ENCODE measurements at regions not wholly inside any gene's neighbourhood (a gene's known extent, or its start where the extent isn't known, plus 50 kb on each side); places are given as distances from the start of the nearest gene placed in this dataset.

DNA sequence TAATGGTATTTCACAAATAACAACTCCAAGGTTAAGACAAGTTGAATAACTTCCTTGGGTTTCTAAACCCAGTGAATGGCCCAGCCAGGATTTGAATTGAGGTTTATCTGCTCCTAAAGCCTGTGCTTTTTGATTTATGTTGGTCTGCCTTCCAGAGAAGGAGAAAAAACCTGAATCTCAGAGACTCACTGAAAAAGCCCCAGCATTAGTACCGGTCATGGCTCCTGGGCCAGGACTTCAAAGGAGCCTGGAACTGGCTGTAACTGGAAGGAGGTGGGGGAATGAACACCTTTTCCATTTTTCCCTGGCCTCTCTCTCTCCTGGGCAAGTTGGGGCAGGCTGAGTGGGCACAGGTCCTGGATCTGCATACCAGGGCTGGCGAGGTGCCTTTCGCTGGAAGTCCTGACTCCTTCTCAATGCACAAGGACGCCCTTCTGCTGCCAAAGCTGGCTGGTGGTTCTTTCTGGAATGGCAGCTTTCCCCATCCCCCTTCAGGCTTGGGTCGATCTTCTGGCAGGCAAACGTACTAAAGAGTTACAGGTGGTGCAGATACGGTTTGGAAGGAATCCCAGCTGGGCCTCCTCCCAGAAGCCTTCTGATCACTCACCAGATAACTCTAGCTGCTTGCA, 268.2 kb downstream of the PTEN start:
- DNase-seq: no peak

DNA sequence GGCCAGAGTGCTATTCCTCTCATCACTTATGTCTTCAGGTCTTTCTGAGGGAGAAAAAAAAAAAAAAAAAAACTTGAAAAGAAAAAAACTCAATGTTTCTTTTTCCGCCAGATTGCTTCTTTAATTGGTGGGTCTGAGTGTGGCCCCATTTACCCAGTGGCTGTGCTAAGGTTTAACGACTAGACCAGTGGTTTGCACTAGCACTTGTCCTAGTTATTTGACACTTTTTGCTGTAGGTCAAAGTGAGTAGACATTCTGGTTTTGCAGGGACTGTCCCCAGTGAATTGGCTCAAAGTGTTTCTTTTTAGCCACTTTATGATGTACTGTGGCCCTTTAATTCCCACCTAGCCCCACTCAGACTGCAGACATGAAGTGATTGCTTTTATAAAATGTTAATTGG, 273.3 kb downstream of the PTEN start:
- no peak for DNase-seq

DNA sequence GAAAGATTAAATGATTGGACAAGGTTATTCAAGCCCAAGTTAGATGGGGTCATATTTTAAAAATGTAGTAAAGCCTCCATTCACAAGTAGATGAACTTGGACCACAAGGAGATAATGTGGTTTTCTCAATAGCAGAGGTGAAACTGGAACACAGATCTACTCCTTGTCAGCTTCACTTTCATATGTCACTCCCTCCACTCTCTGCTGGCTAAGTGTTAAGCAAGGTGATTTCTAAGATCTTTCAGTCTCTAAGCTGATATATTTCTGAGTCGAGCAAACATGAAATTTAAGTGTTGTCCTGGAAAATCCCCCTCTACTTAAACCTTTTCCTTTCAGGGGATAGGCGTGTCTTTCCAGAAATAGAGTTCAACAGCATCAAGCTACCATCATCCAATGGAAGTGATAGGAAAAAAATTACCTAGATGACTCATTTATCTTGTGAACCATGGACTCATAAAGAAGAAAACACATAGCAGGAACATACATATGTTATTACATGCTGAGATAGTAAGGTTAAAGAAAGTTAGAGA, 275.0 kb downstream of the PTEN start:
- DNase-seq: no peak

DNA sequence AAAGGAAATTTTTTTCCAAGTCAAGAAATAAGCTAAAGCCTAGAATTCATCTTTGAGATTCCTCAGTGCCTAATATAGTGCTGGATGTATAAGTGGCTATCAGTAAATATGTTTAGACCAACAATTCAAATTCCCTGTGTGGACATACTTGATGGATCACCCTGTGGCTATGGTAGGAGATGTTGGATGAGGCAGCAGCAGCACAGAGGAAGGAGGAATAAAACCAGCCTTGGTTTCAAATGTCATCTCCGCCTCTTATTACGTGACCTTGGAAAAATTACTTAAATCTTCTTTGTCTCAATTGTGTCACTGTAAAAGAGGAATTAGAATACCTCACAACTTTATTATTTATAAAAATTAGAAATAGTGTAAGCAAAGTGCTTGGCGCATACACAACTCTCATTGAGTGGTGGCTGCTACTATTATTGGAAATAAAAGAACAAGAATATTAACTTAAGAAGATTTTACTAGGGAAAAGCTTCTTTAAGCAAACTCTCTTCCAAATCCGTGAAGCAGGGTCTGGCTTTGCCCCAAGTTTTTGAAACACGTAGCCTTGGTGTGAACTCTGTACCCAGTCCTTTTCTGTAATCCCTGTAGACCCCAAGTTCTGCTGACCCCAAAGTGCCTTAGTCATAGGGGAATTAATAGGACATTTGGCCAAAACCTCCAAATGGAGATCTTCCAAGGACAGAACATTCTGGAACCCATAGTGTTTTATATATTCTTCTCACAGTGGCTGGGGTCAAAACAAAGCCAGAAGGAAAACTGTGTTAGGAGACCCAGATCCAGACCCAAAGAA, 283.8 kb downstream of the PTEN start:
- no peak for DNase-seq

DNA sequence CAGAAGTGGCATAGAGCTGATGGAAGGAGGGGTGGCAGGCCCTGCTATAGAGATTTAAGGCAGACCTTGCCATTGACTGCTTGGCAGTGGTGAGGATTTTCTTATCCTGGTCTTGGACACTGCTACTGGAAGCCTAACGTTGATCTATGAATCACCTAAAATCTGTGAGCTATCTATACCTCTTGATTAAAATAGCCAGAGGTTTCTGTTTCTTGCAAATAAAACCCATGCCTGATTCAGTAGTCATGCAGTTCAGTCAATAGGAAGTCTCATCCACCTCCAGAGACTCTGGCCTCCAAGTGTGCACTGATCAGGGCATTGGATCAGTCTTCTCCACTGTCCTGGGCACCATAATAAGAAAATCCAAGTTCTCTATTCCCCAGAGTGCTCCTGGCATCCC, 286.5 kb downstream of the PTEN start:
- no peak for DNase-seq

DNA sequence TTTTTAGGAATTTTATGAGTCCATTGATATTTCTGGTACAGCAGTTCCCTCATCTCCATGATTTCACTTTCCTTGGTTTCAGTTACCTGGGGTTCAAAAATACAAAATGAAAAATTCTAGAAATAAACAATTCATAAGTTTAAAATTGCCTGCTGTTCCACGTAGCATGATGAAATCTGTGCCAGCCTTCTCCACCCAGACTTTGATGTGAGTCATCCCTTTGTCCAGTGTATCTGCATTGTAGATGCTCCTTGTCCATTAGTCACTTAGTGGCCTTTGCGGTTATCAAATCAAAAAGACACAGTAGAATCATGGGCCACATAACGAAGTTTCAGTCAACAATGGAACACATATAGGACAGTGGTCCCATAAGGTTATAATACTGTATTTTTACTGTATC, 286.9 kb downstream of the PTEN start:
- DNase-seq: no peak

DNA sequence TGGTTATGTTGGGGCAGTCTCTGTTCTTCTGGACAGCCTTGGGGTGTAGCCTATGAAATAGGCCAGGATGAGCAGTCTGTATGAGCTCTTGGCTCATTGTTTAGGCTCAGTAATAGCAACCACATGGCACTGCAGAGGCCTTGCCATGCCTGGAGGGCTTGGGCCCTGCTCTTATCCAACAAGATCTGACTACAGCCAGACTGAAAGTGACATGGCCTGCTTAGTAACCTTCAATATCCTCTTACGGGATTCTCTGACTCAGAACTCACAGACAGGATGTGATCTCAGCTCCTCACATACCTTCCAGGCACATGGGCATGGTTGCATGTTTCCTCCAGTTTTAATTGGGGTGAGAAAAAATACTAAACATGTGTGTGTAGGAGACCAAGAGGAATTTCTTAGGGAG, 289.3 kb downstream of the PTEN start:
- peak; percentile 31 for DNase-seq

DNA sequence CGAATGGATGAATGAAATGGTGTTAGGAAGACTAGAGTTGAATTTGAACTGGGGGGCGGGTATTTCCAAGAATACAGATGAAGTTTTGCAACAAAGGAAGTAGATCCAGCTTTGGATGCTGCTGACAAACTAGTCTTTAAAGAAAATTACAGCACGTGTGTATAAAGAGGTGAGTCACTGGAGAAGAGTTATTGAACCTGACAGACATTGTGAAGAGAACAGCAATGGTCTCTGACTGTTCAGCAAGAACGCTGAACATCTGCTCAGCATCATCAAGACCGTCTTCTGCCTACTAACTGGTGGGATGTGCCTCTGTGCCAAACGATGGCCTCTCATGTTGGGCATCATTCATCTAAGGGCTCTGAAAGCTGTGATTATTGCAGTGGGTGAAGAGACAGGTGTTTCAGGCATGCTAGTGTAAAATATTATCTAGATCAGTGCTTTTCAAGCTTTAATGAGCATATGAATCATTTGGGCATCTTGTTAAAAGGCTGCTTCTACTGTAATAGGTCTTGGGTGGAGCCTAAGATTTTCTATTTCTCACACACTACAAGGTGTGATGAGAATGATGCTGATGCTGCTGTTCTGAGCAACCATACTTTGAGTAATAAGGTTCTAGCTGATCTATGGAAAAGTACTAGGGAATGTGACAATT, 291.3 kb downstream of the PTEN start:
- DNase-seq: no peak

DNA sequence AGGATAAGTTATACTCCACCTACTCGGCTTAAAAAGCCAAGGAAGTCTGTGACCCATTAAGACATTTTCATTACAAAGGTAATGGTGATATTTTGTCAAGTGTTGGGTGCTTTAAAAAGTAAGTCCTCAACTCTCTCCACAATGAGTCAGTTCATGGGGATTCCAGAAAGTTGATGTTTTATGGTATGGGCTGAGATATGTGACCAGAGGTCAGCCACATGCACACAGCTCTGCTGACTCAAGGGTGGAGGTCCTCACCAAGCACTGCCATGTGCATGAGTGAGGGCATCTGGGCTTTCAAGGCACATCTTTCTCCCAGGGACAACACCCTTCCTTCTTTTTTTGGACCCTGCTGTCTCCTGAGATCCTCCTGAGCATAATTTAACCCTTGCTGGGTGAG, 292.9 kb downstream of the PTEN start:
- no peak for DNase-seq

DNA sequence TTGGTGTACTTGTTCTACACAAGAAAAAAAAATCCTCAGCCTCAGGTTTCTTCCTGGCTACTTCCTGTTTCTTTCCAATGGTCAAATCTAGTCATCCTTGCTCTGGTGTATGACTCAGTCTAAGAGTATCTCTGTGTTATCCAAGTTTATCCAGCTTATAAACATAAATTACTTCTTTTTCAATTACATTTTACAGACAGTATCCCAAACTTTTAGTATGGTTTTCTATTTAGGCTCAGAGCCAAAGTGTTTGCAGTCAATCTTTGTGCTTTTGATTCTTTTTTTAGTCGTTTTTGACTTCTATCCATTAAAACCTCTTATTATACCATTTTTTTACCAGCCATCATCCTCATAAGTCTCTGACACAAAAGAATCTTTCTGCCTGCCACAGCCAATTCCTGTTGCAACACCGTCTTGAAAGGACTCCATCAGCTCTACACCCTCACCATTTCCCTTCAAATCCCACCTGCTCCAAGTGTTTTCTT, 294.6 kb downstream of the PTEN start:
- DNase-seq: no peak

DNA sequence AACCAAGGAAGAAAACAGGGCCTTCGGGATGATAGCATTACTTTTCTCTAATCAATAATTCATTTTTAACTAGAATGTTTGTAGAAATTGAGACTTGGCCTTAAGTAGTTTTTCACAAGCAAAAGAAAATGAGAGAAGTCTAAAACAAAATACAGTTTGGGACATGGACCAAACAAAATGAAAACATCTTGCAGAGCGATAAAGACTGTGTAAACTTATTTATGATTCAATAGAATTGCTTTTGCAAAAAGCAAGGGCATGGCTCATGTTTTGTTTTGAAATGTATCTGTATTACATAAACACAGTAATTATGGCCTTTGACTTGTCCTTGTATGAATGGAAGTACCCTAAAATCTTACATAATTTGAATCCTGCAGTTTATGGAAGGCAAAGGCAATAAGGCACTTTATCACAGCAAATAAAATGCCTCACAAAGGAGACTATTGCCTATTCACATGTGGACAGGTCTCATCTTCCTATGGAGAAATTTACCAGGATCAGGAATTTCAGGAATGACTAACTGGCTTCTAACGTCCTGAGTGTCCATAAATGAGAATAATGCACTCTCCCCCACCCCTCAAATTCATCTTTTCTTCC, 295.2 kb downstream of the PTEN start:
- DNase-seq: no peak

DNA sequence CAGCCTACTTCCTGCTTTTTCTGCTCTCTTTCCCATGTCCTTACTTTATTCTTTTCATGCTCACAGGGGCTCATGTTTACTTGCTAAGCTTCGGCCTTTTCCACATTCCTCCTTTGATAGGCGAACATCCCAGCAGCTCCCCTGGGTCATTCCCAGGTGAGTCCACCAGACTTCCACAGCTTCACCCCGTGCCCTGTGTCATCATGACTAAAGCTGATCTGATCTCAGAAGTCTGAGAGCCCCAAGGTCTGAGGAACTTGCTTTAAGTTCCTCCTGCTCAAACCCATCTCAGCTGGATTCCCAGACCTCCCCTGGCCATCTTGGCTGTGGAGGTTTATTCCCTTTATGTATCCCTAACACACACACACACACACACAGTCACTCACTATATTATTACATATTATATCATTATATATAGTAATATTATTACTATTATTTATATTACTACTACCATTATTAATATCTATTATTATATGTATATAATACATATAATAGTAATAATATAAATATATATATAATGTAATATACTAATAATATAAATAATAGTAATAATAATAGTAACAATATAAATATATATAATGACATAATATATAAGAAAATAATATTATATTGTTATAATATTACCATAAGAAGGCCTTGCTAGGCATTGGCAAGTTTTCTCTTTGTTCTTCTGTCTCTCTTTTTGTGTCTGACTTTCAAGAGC, 295.9 kb downstream of the PTEN start:
- no peak for DNase-seq

DNA sequence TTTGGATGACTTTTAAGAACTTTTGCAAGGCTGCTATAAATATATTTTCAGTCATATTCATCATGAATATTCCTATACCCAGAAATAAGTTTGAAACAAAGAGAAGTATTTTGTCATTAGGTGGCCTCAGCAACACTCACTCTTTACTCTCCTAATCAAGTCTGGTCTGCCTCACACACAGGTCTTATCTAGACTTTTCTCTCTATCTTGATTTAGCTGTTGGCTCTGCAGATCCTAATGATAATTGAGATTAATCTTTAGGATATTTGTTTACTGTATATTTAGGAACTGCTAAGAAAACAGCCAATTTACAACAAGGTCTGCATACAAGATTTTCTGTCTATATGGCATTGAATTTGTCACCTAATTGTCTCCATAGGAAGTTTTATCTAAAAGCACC, 297.6 kb downstream of the PTEN start:
- no peak for DNase-seq

DNA sequence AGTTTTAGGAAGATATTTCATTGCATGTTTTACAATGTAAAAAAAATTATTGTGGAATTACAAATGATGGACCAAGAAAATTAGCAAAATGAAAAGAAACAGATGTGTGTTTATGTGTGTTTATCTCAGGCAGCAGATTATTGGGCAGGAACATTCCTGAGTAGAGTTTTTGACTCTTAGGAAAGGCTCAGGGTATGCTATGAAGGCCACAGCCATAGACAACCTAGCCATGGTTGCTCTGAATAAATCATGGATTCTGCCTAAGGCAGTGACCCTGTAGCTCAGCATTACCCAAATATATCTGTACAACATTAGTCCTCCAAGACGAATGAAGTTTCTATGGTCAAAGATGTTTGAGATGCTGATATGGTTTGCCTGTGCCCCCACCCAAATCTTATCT, 298.3 kb downstream of the PTEN start:
- DNase-seq: no peak

DNA sequence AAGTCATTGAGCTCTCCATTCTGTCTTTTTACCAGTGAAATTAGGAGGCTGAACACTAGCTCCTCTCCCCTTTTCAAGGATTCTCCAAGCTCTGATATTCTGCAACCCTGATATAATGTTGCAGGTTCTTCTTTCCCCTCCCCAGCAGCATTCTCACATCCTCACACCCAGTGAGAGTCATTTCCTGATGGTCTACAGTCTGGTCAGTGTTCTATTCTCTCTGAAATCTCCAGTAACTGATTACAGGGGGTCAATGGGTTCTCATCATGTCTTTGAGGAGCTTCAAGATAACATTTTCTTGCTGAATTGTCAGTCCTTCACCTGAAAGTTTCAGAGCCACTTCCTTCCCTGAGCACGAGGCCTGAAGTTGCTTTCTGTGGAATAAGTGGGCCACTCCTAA, 299.4 kb downstream of the PTEN start:
- DNase-seq: no peak

DNA sequence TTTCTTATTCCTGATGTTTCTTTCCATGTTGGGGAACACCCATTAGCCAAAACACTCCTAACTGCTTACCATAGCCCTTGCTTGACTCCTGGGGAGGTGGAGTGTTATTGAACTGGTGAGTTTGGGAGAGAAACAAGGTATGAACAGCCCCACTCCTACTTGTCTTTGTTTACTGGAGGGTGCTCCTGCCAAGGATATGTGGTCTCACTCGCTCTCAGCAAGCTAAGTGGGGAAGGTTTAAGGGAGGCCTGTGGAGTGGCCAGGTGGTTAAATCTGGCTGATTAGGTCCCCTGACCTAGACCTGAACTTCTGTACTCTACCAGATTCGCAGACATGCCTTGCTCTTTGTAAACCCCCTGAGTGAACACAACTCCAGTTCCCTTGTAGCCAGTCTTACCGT, 300.1 kb downstream of the PTEN start:
- no peak for DNase-seq

DNA sequence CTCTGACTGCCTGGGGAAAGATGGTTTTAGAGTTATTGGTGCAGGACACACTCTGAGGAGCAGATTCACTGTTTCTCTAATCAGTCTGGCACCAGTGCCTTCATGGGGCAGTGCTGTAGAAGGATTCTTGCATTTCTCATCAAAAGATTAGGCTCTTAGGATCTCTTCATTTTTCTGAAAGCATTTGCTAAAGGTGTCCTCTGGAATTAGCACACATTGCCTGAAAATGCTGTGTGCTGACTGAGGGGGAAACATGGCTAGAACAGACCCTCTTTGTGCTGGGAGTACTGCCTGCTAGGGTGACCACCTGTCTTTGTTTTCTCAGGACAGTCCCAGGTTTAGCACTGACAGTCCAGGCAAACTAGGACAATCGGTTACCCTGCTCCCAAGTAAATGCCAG, 301.0 kb downstream of the PTEN start:
- no peak for DNase-seq

DNA sequence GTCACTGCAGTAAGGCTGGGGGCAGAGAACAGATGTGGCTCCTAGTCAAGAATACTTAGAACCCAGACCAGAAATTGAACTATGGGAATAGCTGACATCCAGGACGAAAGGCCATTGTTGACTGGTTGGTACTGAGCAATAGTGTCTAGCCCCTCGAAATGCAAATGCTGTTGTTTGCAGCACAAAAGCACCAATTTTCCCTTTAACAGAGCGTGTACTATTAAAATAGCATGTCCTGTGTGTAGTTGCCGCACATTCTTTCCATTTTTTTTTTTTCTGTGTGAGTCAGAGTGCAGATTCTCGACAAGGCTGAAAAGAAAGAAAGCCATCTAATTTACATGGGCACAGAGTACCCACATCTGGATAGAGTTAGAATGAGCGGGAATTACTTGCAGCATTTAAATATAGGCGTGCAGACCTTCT, 302.4 kb downstream of the PTEN start:
- DNase-seq: no peak

DNA sequence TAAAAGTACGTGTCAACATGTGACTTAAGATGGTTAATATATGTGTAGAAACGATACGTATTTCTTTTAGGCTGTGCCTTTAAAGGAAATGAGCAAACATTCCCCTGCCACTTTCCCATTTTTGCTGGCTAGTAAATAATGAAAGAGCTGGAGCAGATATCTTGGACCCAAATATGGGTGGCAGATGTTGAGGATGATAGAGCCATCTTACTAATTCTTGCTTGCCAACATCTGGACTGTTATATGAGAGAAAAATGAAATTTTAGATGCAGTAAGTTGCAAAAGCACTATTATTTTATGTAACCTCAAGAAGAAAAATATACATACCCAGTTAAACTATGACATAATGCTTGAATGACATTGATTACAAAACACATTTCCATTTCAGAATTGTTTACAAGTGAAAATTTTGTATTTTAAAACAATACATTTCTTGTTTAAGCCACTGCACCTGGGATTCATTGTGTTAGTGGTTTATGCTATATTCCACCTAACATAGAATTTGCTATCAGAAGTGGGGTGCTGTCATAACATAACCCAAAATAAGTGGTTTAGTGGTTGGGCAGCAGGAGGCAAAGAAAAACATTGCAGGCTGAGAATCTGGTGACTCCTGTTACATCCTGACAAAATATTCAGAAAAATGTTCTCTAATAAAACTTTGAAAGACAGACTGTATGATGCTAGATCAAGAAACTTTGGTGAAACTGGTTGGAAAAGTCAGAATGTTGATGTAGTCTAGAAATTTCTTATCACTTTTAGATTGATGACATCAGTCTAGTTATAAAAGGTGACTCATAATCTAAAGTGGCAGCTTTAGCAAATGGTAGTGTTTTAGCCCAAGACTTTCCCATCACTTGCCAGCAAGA, 305.0 kb downstream of the PTEN start:
- no peak for DNase-seq

DNA sequence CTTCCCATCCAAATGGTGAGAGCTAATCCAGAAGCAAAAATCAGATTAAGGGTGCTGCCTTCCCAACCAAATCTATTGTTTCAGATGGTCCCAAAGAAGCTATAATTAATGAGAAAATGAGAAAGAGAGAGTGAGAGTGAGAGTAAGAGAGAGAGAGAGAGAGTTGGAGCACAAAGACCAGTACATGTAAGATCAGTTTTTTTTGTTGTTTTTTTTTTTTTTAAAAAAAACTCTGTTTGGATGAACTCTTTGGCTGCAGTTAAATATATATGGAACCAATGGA, 305.6 kb downstream of the PTEN start:
- DNase-seq: no peak

DNA sequence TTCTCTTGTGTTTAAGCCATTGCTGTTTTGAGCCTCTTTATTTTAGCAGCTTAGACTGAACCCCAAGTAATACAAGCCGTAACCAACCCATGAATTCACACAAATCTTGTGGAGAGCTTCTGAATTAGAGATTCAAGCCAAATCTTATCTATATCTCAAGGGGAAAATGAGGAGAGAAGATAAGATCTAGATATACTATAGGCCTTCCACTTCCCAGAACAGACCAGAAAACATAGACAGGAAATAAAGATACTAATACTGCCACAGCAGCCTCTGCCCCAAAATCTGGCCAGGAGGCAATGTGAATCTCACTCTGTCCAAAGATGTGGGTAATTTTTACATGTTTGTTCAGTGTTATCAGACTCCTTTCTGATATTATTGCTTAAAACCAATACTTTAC, 307.2 kb downstream of the PTEN start:
- DNase-seq: no peak

DNA sequence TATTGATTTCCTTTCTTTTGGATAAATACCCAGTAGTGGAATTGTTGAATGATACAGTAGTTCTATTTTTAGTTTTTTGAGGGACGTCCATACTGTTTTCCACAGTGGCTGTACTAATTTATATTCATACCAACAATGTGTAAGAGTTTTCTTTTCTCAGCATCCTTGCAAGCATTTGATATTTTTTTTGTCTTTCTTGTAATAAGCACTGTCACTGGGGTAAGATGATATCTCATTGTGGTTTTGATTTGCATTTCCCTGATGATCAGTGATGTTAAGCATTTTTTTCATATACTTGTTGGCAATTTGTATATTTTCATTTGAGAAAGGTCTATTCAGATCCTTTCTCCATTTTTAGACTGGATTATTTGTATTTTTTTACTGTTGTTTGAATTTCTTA, 308.7 kb downstream of the PTEN start:
- DNase-seq: peak; percentile 13
